ENCODE measurements at regions not wholly inside any gene's neighbourhood (a gene's known extent, or its start where the extent isn't known, plus 50 kb on each side); places are given as distances from the start of the nearest gene placed in this dataset.

GRCh38 chr6:165886169-165886568 lies 223.1 kb upstream of the PDE10A start:
- TF ChIP-seq EZH2 (IDR thresholded peaks at IDR 0.05; ENCODE audit: borderline replicate concordance, insufficient read depth, low read length, poor library complexity, severe bottlenecking) = no peak
- no peak for TF ChIP-seq CTCF (IDR thresholded peaks at IDR 0.05; ENCODE audit: poor library complexity, severe bottlenecking)
- no peak for TF ChIP-seq POLR2AphosphoS5 (IDR thresholded peaks at IDR 0.05)
- TF ChIP-seq TAF1 (IDR thresholded peaks at IDR 0.05; ENCODE audit: low read depth) = no peak
- TF ChIP-seq SMC3 (conservative IDR thresholded peaks at IDR 0.05; ENCODE audit: poor library complexity) = no peak
- no peak for TF ChIP-seq EP300 (conservative IDR thresholded peaks at IDR 0.05; ENCODE audit: poor library complexity, severe bottlenecking)
- no peak for TF ChIP-seq RAD21 (conservative IDR thresholded peaks at IDR 0.05)
- TF ChIP-seq REST (IDR thresholded peaks at IDR 0.05; ENCODE audit: borderline replicate concordance) = no peak
- no peak for TF ChIP-seq MXI1 (conservative IDR thresholded peaks at IDR 0.05; ENCODE audit: poor library complexity, severe bottlenecking)

Measured in neural cell (in vitro differentiated cells).